NT2/D1 (cell line): ENCODE measurements at regions not wholly inside any gene's neighbourhood (a gene's known extent, or its start where the extent isn't known, plus 50 kb on each side); places are given as distances from the start of the nearest gene placed in this dataset.

Source experiments
- SUZ12 ChIP-seq: IDR thresholded peaks from 2 replicates; pipeline ENCODE4 v1.6.1; 2011; ENCODE audit not compliant: insufficient read length, insufficient read depth; ENCODE audit errors: extremely low read depth
- YY1 ChIP-seq: IDR thresholded peaks from 2 replicates; pipeline ENCODE4 v1.6.1; 2011; ENCODE audit not compliant: insufficient read length, insufficient read depth

DNA sequence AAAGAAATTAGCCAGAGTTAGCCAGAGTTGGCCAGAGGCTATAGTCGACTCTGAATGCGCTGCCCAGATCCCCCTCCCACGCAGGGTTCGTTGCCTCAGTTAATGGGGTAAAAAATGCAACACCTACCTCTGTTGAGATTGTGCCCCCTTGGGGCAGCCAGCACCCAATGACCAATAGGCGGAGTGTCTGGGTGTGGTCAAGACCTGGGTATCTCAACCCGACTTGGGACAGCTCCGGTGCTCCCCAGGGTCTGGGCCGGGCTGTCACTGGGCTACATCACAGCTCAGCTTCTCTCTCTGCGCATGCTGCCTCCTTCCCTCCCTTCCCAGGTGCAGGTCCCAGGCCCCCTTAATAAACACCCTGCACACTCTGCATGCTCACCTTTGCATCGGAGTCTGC lies 59.6 kb upstream of the GCSH start:
- TF ChIP-seq SUZ12 (no peak), YY1 (no peak)
